Iris pigment epithelial cell (primary cell): ENCODE measurements at regions not wholly inside any gene's neighbourhood (a gene's known extent, or its start where the extent isn't known, plus 50 kb on each side); places are given as distances from the start of the nearest gene placed in this dataset.

Experiments
- DNase-seq: peaks from one replicate; pipeline ENCODE4 v3.0.0-alpha.2; 2011; ENCODE audit warnings: low read depth

GRCh38 chr11:69431136-69431535 is 50.3 kb upstream of the LINC01488 start:
- no peak for DNase-seq
